ENCODE measurements at regions not wholly inside any gene's neighbourhood (a gene's known extent, or its start where the extent isn't known, plus 50 kb on each side); places are given as distances from the start of the nearest gene placed in this dataset.
"Not testable (repeated sequence)": the region's sequence is repeated elsewhere in the genome, so short reads cannot be mapped to it uniquely, and the experiment has no call there.

- not testable (repeated sequence) for TF ChIP-seq CTCF (CRISPR knock-in tag; IDR thresholded peaks at IDR 0.05); MBNL3 (CRISPR knock-in tag; conservative IDR thresholded peaks at IDR 0.05); RFX5 (IDR thresholded peaks at IDR 0.05; ENCODE audit: low read depth, low read length); HNRNPLL (IDR thresholded peaks at IDR 0.05; ENCODE audit: low read depth, low read length, poor library complexity, severe bottlenecking); MED1 (CRISPR knock-in tag; IDR thresholded peaks at IDR 0.05); ZFP1 (CRISPR knock-in tag; IDR thresholded peaks at IDR 0.05); ZNF431 (CRISPR knock-in tag; IDR thresholded peaks at IDR 0.05; ENCODE audit: borderline replicate concordance, low read depth); SETDB1 (CRISPR knock-in tag; IDR thresholded peaks at IDR 0.05; ENCODE audit: borderline replicate concordance); FOSL2 (CRISPR knock-in tag; IDR thresholded peaks at IDR 0.05); TBL1XR1 (IDR thresholded peaks at IDR 0.05; ENCODE audit: borderline replicate concordance, low read length, partially characterized antibody); SIN3A (IDR thresholded peaks at IDR 0.05; ENCODE audit: borderline replicate concordance, low read depth, low read length)
- TF ChIP-seq, protein P1, sequence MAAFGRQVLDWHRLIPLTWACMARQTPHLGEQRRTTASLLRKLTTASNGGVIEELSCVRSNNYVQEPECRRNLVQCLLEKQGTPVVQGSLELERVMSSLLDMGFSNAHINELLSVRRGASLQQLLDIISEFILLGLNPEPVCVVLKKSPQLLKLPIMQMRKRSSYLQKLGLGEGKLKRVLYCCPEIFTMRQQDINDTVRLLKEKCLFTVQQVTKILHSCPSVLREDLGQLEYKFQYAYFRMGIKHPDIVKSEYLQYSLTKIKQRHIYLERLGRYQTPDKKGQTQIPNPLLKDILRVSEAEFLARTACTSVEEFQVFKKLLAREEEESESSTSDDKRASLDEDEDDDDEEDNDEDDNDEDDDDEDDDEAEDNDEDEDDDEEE (CRISPR knock-in tag; IDR thresholded peaks at IDR 0.05), result not testable (repeated sequence)
- TF ChIP-seq, protein P2, sequence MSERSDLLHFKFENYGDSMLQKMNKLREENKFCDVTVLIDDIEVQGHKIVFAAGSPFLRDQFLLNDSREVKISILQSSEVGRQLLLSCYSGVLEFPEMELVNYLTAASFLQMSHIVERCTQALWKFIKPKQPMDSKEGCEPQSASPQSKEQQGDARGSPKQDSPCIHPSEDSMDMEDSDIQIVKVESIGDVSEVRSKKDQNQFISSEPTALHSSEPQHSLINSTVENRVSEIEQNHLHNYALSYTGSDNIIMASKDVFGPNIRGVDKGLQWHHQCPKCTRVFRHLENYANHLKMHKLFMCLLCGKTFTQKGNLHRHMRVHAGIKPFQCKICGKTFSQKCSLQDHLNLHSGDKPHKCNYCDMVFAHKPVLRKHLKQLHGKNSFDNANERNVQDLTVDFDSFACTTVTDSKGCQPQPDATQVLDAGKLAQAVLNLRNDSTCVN (CRISPR knock-in tag; IDR thresholded peaks at IDR 0.05; ENCODE audit: borderline replicate concordance), result not testable (repeated sequence)
- TF ChIP-seq, protein P3, sequence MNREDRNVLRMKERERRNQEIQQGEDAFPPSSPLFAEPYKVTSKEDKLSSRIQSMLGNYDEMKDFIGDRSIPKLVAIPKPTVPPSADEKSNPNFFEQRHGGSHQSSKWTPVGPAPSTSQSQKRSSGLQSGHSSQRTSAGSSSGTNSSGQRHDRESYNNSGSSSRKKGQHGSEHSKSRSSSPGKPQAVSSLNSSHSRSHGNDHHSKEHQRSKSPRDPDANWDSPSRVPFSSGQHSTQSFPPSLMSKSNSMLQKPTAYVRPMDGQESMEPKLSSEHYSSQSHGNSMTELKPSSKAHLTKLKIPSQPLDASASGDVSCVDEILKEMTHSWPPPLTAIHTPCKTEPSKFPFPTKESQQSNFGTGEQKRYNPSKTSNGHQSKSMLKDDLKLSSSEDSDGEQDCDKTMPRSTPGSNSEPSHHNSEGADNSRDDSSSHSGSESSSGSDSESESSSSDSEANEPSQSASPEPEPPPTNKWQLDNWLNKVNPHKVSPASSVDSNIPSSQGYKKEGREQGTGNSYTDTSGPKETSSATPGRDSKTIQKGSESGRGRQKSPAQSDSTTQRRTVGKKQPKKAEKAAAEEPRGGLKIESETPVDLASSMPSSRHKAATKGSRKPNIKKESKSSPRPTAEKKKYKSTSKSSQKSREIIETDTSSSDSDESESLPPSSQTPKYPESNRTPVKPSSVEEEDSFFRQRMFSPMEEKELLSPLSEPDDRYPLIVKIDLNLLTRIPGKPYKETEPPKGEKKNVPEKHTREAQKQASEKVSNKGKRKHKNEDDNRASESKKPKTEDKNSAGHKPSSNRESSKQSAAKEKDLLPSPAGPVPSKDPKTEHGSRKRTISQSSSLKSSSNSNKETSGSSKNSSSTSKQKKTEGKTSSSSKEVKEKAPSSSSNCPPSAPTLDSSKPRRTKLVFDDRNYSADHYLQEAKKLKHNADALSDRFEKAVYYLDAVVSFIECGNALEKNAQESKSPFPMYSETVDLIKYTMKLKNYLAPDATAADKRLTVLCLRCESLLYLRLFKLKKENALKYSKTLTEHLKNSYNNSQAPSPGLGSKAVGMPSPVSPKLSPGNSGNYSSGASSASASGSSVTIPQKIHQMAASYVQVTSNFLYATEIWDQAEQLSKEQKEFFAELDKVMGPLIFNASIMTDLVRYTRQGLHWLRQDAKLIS (CRISPR knock-in tag; IDR thresholded peaks at IDR 0.05), result not testable (repeated sequence)
Observed at GRCh38 chr1:243951207-243951606, 99.9 kb upstream of the ZBTB18 start.

All from HepG2 (cell line).